HG03460 (cell line): ENCODE measurements at regions not wholly inside any gene's neighbourhood (a gene's known extent, or its start where the extent isn't known, plus 50 kb on each side); places are given as distances from the start of the nearest gene placed in this dataset.

Source experiments
- ATAC-seq: cut with Tn5 transposase; IDR thresholded peaks from one replicate; pipeline ENCODE4 v1.9.1; 2021; ENCODE audit not compliant: unreplicated experiment

- no peak for ATAC-seq
These were observed 172.4 kb upstream of the GULP1 start for GRCh38 chr2:188119112-188119838.

DNA sequence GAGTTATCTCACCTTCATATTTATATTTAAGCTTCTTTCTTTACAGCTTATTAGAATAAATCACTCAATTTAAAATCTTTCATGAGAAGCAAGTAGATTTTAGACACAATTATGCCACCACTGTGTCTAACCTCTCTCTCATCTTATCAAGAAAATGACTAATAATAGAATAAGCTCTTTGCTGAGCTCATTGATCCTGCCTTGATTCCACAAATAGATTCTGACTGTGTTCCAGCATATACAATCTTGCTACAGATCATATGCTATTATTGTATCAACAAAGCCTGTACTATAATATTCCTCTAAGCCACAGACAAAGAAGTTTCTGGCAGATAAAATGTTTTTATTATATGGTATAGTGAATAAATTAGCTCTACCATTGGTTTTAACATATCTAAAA, 168.7 kb upstream of the GULP1 start:
- no peak for ATAC-seq

DNA sequence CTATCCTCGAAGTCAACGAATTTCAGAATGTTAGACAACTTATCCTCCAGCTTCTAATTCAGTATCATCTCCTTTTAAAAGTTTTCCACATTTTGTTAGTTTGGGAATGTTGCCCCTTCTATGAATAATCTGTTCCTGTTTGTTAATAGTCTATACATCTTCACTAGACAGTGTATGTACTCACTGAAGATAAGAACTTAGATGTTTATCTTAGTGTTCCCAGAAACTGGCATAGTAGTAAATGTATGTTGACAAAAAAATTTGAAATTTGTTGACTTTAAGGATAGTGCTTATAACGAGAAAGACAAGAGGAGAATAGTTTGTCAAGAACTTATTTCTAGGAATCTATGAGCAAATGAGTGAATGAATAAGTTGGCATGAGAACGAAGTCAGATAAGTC, 162.0 kb upstream of the GULP1 start:
- no peak for ATAC-seq

DNA sequence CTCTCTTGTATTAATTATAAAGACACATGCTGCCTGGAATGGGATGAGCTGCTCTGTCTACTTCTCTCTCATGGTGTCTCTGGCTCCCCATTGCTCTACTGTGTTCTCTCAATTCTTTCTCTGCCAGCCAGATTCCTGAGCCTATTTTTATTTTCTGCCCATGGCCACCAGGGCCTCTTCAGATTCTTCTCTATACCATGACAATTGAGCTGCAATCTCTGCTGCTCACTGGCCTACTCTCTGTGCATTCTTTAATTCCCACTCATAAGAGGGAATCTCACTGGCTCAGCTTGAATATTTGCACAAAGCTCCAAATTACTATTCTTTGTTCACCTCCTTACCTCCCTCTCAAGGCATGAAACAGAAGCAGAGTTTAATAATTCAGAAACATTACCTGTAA, 161.4 kb upstream of the GULP1 start:
- no peak for ATAC-seq

DNA sequence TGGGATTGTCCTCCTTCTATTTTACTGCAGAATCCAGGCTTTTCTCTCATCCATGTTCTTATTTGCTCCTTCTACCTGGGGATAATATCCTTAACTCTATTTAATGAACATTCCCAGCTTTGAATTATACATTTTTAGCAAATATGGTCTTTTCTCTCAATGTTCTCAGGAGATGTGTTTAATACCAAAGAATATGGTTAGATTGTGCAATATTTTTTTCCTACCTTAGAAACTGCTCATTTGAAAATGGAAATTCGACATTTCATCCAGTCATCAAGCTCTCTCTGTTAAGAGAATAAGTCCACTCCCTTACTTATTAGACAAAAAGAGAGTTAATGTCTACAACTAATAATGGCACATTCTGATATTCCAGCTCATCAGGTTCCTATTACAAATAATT, 160.4 kb upstream of the GULP1 start:
- ATAC-seq = no peak

GRCh38 chr2:188132385-188132784, 159.3 kb upstream of the GULP1 start:
- ATAC-seq = no peak

GRCh38 chr2:188134241-188134640, 157.4 kb upstream of the GULP1 start:
- ATAC-seq = no peak

DNA sequence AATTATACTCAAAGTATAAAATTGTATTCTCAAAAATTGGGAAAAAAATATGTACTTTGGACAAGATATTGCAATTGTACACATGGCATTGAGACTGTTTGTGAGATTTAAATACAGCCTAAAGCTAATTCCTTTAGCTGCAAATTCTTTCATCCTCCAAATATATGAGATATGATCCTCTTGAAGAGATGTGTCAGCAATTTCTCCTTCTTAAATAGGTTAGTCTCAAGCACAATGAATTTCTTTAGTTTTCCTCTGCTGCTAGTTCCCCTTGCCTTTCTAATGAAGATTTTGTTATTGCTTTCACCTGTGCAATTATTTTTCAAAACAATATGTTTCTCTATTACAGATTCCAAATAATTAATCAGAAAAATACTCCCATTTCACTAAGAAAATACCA, 153.4 kb upstream of the GULP1 start:
- no peak for ATAC-seq

DNA sequence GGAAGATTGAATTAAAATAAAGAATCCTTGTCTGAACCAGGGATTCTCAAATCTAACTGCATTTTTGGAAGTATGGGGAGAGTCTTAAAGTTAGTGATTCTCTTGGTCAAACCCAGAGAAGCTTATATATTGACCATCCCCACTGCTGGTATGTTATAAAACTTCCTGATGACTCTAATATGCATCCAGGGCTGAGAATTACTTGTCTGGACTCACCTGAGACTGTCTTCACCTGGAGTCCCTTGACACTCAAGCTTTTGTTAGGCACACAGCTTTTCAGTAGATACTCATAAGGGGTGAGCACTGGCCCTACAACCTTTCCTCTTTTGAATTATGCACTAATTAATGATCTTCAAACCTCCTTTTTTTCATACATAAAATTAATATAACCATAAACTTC, 149.6 kb upstream of the GULP1 start:
- ATAC-seq = no peak

GRCh38 chr2:188142636-188143295, 148.9 kb upstream of the GULP1 start:
- no peak for ATAC-seq

- no peak for ATAC-seq
These were observed 145.8 kb upstream of the GULP1 start for GRCh38 chr2:188145885-188146284.

- ATAC-seq = no peak
These were observed 144.8 kb upstream of the GULP1 start for GRCh38 chr2:188146888-188147287.

- no peak for ATAC-seq
These were observed 140.0 kb upstream of the GULP1 start for GRCh38 chr2:188151670-188152069.

GRCh38 chr2:188158337-188159100, 133.2 kb upstream of the GULP1 start:
- no peak for ATAC-seq

GRCh38 chr2:188159484-188159883, 132.2 kb upstream of the GULP1 start:
- no peak for ATAC-seq

- no peak for ATAC-seq
These were observed 121.3 kb upstream of the GULP1 start for GRCh38 chr2:188170356-188170755.

GRCh38 chr2:188176620-188177019, 115.1 kb upstream of the GULP1 start:
- ATAC-seq = no peak

GRCh38 chr2:188181067-188181838, 110.4 kb upstream of the GULP1 start:
- no peak for ATAC-seq

- ATAC-seq = no peak
These were observed 109.8 kb upstream of the GULP1 start for GRCh38 chr2:188181884-188182283.

GRCh38 chr2:188187726-188188125, 103.9 kb upstream of the GULP1 start:
- no peak for ATAC-seq

- ATAC-seq = no peak
These were observed 102.3 kb upstream of the GULP1 start for GRCh38 chr2:188189356-188189755.
